NCI-H345 (cell line): ENCODE measurements at regions not wholly inside any gene's neighbourhood (a gene's known extent, or its start where the extent isn't known, plus 50 kb on each side); places are given as distances from the start of the nearest gene placed in this dataset.
A peak's percentile ranks its signal among the peaks of the same experiment; 100 is the strongest.

ENCODE experiments used
- DNase-seq: peaks from one replicate; lab custom pipeline; 2025; lab: John Stamatoyannopoulos, UW

- DNase-seq: no peak
Measured at GRCh38 chr4:126686491-126686890, 946.3 kb upstream of the INTU start.

- no peak for DNase-seq
Measured at GRCh38 chr4:126687655-126688358, 945.0 kb upstream of the INTU start.

GRCh38 chr4:126691797-126692196 is 941.0 kb upstream of the INTU start:
- DNase-seq: no peak

- no peak for DNase-seq
Measured at GRCh38 chr4:126697748-126698147, 935.0 kb upstream of the INTU start.

GRCh38 chr4:126698224-126698623 is 934.5 kb upstream of the INTU start:
- DNase-seq: no peak

- no peak for DNase-seq
Measured at GRCh38 chr4:126701756-126702155, 931.0 kb upstream of the INTU start.

GRCh38 chr4:126702747-126703146 is 930.0 kb upstream of the INTU start:
- DNase-seq: no peak

- DNase-seq: no peak
Measured at GRCh38 chr4:126705266-126705665, 927.5 kb upstream of the INTU start.

GRCh38 chr4:126708716-126709115 is 924.0 kb upstream of the INTU start:
- no peak for DNase-seq

- no peak for DNase-seq
Measured at GRCh38 chr4:126710935-126711334, 921.8 kb upstream of the INTU start.

- DNase-seq: no peak
Measured at GRCh38 chr4:126715067-126715466, 917.7 kb upstream of the INTU start.

- no peak for DNase-seq
Measured at GRCh38 chr4:126715681-126716080, 917.1 kb upstream of the INTU start.

GRCh38 chr4:126718136-126718535 is 914.6 kb upstream of the INTU start:
- DNase-seq: no peak

GRCh38 chr4:126719852-126720251 is 912.9 kb upstream of the INTU start:
- DNase-seq: no peak

GRCh38 chr4:126725906-126726305 is 906.9 kb upstream of the INTU start:
- no peak for DNase-seq

- DNase-seq: peak; percentile 2
Measured at GRCh38 chr4:126727461-126727860, 905.3 kb upstream of the INTU start.

GRCh38 chr4:126731062-126731461 is 901.7 kb upstream of the INTU start:
- no peak for DNase-seq

GRCh38 chr4:126733301-126733700 is 899.5 kb upstream of the INTU start:
- DNase-seq: no peak

- DNase-seq: no peak
Measured at GRCh38 chr4:126734465-126734864, 898.3 kb upstream of the INTU start.

GRCh38 chr4:126735294-126736132 is 897.2 kb upstream of the INTU start:
- DNase-seq: no peak

- no peak for DNase-seq
Measured at GRCh38 chr4:126736133-126736518, 896.6 kb upstream of the INTU start.

GRCh38 chr4:126737899-126738526 is 894.7 kb upstream of the INTU start:
- no peak for DNase-seq

GRCh38 chr4:126738527-126738923 is 894.2 kb upstream of the INTU start:
- no peak for DNase-seq
